IMR-90 (cell line): ENCODE measurements at regions not wholly inside any gene's neighbourhood (a gene's known extent, or its start where the extent isn't known, plus 50 kb on each side); places are given as distances from the start of the nearest gene placed in this dataset.

Experiments used
- ATAC-seq: fragments of 200-7000 bp; cut with Tn5 transposase; 2 replicates; pipeline ENCODE4 v1.9.1; 2020; ENCODE audit warnings: low read depth, mild to moderate bottlenecking, moderate library complexity
- BruUV-seq: library from RNA; stranded (reverse); fragments of 400-500 nt; replicated peaks from 2 replicates; lab custom pipeline; 2021; lab: Mats Ljungman, UMichigan
- CTCF ChIA-PET: fragments of 300-600 bp; formaldehyde crosslinking; extraction: SDS; loops from one replicate; lab custom pipeline; 2021; ENCODE audit warnings: antibody characterized with exemption; lab: Yijun Ruan, JAX
- POLR2A ChIA-PET: fragments of 300-600 bp; sonication (Branson Sonifier 250); formaldehyde crosslinking; loops from one replicate; lab custom pipeline; 2022; ENCODE audit warnings: antibody characterized with exemption; ENCODE audit not compliant: unreplicated experiment; lab: Charles Lee
- DNase-seq: peaks from one replicate; pipeline ENCODE4 v3.0.0; 2013
- H2AFZ ChIP-seq: replicated peaks from 2 replicates; pipeline ENCODE3; 2013; ENCODE audit warnings: low read length, mild to moderate bottlenecking; ENCODE audit not compliant: poor library complexity
- H2AK5ac ChIP-seq: 2 replicates; pipeline ENCODE4 v1.6.1; 2013; ENCODE audit warnings: low read depth, low read length, inconsistent platforms
- H2AK9ac ChIP-seq: replicated peaks from 2 replicates; pipeline ENCODE3; 2013; ENCODE audit warnings: mild to moderate bottlenecking, low read depth, low read length, moderate library complexity; ENCODE audit not compliant: poor library complexity
- H2BK120ac ChIP-seq: 2 replicates; pipeline ENCODE4 v1.6.1; 2013; ENCODE audit warnings: low read depth, low read length, inconsistent platforms
- H2BK15ac ChIP-seq: 3 replicates; pipeline ENCODE4 v1.6.1; 2013; ENCODE audit warnings: low read depth, low read length, inconsistent platforms
- H2BK20ac ChIP-seq: 2 replicates; pipeline ENCODE4 v1.6.1; 2013; ENCODE audit warnings: low read depth, mild to moderate bottlenecking, inconsistent platforms, low read length, moderate library complexity
- H2BK5ac ChIP-seq: 2 replicates; pipeline ENCODE4 v1.6.1; 2013; ENCODE audit warnings: mild to moderate bottlenecking, low read depth, low read length, inconsistent platforms; ENCODE audit not compliant: poor library complexity, severe bottlenecking
- H3K14ac ChIP-seq: replicated peaks from 2 replicates; pipeline ENCODE4 v1.6.1; 2013; ENCODE audit warnings: low read depth, low read length, inconsistent platforms
- H3K18ac ChIP-seq: 2 replicates; pipeline ENCODE4 v1.6.1; 2013; ENCODE audit warnings: low read depth, low read length, control low read depth
- H3K23ac ChIP-seq: 2 replicates; pipeline ENCODE4 v1.6.1; 2013; ENCODE audit warnings: low read depth, low read length, inconsistent platforms
- H3K27ac ChIP-seq: 2 replicates; pipeline ENCODE4 v1.5.1; 2013; ENCODE audit warnings: mild to moderate bottlenecking, control low read depth, low read length; ENCODE audit not compliant: insufficient read depth
- H3K27me3 ChIP-seq: 2 replicates; pipeline ENCODE4 v1.6.1; 2013; ENCODE audit warnings: low read length; ENCODE audit not compliant: control insufficient read depth, insufficient read depth
- H3K36me3 ChIP-seq: 2 replicates; pipeline ENCODE4 v1.6.1; 2013; ENCODE audit warnings: low read length, mixed read lengths; ENCODE audit not compliant: control insufficient read depth, insufficient read depth
- H3K4ac ChIP-seq: 2 replicates; pipeline ENCODE4 v1.6.1; 2013; ENCODE audit warnings: low read depth, low read length, inconsistent platforms
- H3K4me1 ChIP-seq: 2 replicates; pipeline ENCODE4 v1.6.1; 2013; ENCODE audit warnings: low read length, mixed read lengths; ENCODE audit not compliant: control insufficient read depth, insufficient read depth
- H3K4me2 ChIP-seq: 2 replicates; pipeline ENCODE4 v1.6.1; 2013; ENCODE audit warnings: low read depth, mild to moderate bottlenecking, control low read depth, low read length, moderate library complexity
- H3K4me3 ChIP-seq: 2 replicates; pipeline ENCODE4 v1.5.1; 2013; ENCODE audit warnings: low read depth, mild to moderate bottlenecking, control low read depth, low read length, moderate library complexity; ENCODE audit not compliant: insufficient read depth
- H3K56ac ChIP-seq: 2 replicates; pipeline ENCODE4 v1.6.1; 2013; ENCODE audit warnings: low read length, inconsistent platforms; ENCODE audit not compliant: insufficient read depth; ENCODE audit errors: extremely low read depth
- H3K79me1 ChIP-seq, 2 experiments: 2 replicates each; pipeline ENCODE4 v1.6.1; 2013; ENCODE audit warnings: low read length in 2 of 2, inconsistent platforms in 1 of 2, low read depth in 1 of 2
- H3K9ac ChIP-seq: 2 replicates; pipeline ENCODE4 v1.6.1; 2013; ENCODE audit warnings: low read depth, low read length, control low read depth
- H3K9me1 ChIP-seq: 2 replicates; pipeline ENCODE4 v1.6.1; 2013; ENCODE audit warnings: low read length, inconsistent platforms; ENCODE audit not compliant: insufficient read depth
- H3K9me3 ChIP-seq: 2 replicates; pipeline ENCODE4 v1.6.1; 2013; ENCODE audit warnings: low read length; ENCODE audit not compliant: control insufficient read depth, insufficient read depth
- H4K20me1 ChIP-seq: 2 replicates; pipeline ENCODE4 v1.6.1; 2013; ENCODE audit warnings: low read length, inconsistent platforms; ENCODE audit not compliant: insufficient read depth
- H4K5ac ChIP-seq: 2 replicates; pipeline ENCODE4 v1.6.1; 2013; ENCODE audit warnings: mild to moderate bottlenecking, low read depth, low read length, control low read depth
- H4K8ac ChIP-seq, 2 experiments: 2 replicates each; pipeline ENCODE4 v1.6.1; 2013; ENCODE audit warnings: low read depth in 2 of 2, low read length in 2 of 2, control low read depth in 1 of 2, inconsistent platforms in 1 of 2
- H4K91ac ChIP-seq: 2 replicates; pipeline ENCODE4 v1.6.1; 2013; ENCODE audit warnings: low read depth, low read length, inconsistent platforms; ENCODE audit not compliant: insufficient read depth
- BHLHE40 ChIP-seq: fragments of 150-350 bp; IDR thresholded peaks from 2 replicates; pipeline ENCODE4 v1.6.1; 2016; ENCODE audit warnings: mild to moderate bottlenecking, low read depth, low read length
- ELK1 ChIP-seq: fragments of 150-350 bp; IDR thresholded peaks from 2 replicates; pipeline ENCODE4 v1.6.1; 2016; ENCODE audit warnings: low read depth, mild to moderate bottlenecking, low read length, moderate library complexity, borderline replicate concordance
- NFE2L2 ChIP-seq: fragments of 150-350 bp; IDR thresholded peaks from 2 replicates; pipeline ENCODE4 v1.6.1; 2016; ENCODE audit warnings: low read depth, mild to moderate bottlenecking, low read length
- WGBS, 2 experiments: methylation state at CpG; one replicate each; pipeline versions ENCODE4 v1.1.5 to v1.1.7; 2013; ENCODE audit warnings: missing lambda C conversion rate in 2 of 2; ENCODE audit not compliant: insufficient read length in 1 of 2; ENCODE audit errors: extremely low coverage in 2 of 2; 5-methylcytosine and 5-hydroxymethylcytosine counted together
- dilution Hi-C: fragments of 300-500 bp; cut with HindIII; formaldehyde crosslinking; loops from one replicate; pipeline ENCODE4 v1.14.3; 2018; ENCODE audit warnings: low sequenced_read_pairs; ENCODE audit not compliant: unreplicated experiment
- in situ Hi-C: fragments of 300-500 bp; cut with MboI; formaldehyde crosslinking; loops from 3 replicates; pipeline ENCODE4 v1.14.3; 2019; ENCODE audit warnings: low sequenced_read_pairs, inconsistent platforms, mixed read lengths
- intact Hi-C: fragments of 100-400 bp; cut with micrococcal nuclease; formaldehyde crosslinking; loops from 2 replicates; pipeline ENCODE4 v1.10.0; 2022

GRCh38 chr5:153086486-153086885 lies 404.0 kb upstream of the GRIA1 start:
- CTCF ChIA-PET = no interaction called here
- TF ChIP-seq NFE2L2 = no peak
- no peak for TF ChIP-seq BHLHE40
- no peak for TF ChIP-seq ELK1
- intact Hi-C loops = no loop called here
- no peak overlapping the region for H3K4me2 ChIP-seq
- BruUV-seq = no TSS peak
- dilution Hi-C loops = no loop called here
- H3K23ac ChIP-seq = no peak overlapping the region
- H3K4ac ChIP-seq = no peak overlapping the region
- no peak for ATAC-seq
- no peak overlapping the region for H3K56ac ChIP-seq
- no peak overlapping the region for H2BK120ac ChIP-seq
- no peak overlapping the region for H4K91ac ChIP-seq
- WGBS, 2 experiments = no CpG with 5 or more reads among the region's 2 CpGs
- H3K9me3 ChIP-seq = peaks cover 12% of the 10 kb centered on the region
- H3K79me1 ChIP-seq = no peaks in the 10 kb centered on the region
- no peak overlapping the region for H3K18ac ChIP-seq
- H4K20me1 ChIP-seq = no peaks in the 10 kb centered on the region
- H2AFZ ChIP-seq = no peak overlapping the region
- no peak overlapping the region for H4K8ac ChIP-seq
- H2AK9ac ChIP-seq = no peak overlapping the region
- H3K36me3 ChIP-seq = no peaks in the 10 kb centered on the region
- H3K4me1 ChIP-seq = no peaks in the 10 kb centered on the region
- no peaks in the 10 kb centered on the region for H3K27me3 ChIP-seq
- no peak overlapping the region for H3K9ac ChIP-seq
- in situ Hi-C loops = no loop called here
- DNase-seq = no peak
- no peak overlapping the region for H2BK20ac ChIP-seq
- H2BK15ac ChIP-seq = no peak overlapping the region
- H2BK5ac ChIP-seq = no peak overlapping the region
- H3K4me3 ChIP-seq = no peak overlapping the region
- POLR2A ChIA-PET = no interaction called here
- no peak overlapping the region for H2AK5ac ChIP-seq
- no peak overlapping the region for H4K5ac ChIP-seq
- no peaks in the 10 kb centered on the region for H3K9me1 ChIP-seq
- no peak overlapping the region for H3K27ac ChIP-seq
- no peak overlapping the region for H3K14ac ChIP-seq
